GM21526 (cell line): ENCODE measurements at regions not wholly inside any gene's neighbourhood (a gene's known extent, or its start where the extent isn't known, plus 50 kb on each side); places are given as distances from the start of the nearest gene placed in this dataset.
"Not testable (repeated sequence)": the region's sequence is repeated elsewhere in the genome, so short reads cannot be mapped to it uniquely, and the experiment has no call there.

Experiments
- ATAC-seq: cut with Tn5 transposase; IDR thresholded peaks from one replicate; pipeline ENCODE4 v1.9.1; 2021; ENCODE audit warnings: moderate library complexity; ENCODE audit not compliant: unreplicated experiment, low FRiP score

DNA sequence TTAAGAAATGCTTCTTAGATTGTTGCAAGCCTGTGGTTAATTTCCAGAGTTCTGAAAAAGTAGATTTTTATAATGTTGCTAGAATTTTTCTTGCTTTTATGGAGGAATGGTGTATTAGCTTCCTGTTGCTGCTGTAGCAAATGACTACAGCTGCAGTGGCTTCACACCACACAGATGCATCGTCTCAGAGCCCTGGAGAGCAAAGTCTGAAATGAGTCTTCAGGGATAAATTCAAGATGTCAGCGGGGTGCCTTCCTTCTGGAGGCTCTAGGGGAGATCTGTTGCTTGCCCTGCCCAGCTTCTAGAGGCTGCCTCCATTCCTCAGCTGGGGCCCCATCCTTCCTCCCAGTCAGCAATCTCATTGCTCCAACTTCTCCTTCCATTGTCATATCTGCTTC, 187.8 kb downstream of the ZNF516 start:
- no peak for ATAC-seq

DNA sequence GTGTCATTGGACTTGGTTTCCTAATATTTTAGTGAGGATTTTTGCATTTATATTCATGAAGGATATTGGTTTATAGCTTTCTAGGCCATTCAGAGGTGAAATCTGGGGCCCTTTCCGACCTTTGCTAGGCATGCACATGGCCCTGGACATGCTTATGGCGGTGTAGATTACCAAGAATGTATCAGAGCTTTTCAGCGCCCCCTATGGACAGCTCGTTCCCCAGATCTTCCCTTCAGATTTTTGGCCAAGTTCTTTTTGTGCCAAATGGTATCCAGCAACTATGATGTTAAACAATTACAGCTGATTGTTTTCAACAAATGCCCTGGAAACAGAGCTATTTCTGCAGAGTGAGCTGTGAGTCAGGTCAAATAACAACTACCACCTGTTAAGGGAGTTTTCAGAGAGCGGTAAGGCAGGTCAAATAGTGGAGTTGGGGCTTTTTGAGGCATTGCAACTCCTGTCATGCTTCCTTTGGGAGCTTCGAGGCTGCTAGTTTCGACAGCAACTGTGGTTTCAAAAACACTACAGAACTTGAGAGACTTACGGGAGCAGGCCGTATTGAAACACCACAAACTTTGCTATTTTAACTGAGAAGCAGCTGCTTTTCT, 188.3 kb downstream of the ZNF516 start:
- ATAC-seq, result no peak

- no peak for ATAC-seq
These were observed 209.2 kb downstream of the ZNF516 start for GRCh38 chr18:76285866-76286265.

GRCh38 chr18:76281565-76281964, 213.5 kb downstream of the ZNF516 start:
- ATAC-seq, result no peak

GRCh38 chr18:76277801-76278200, 217.2 kb downstream of the ZNF516 start:
- ATAC-seq, result no peak

- ATAC-seq, result no peak
These were observed 219.2 kb downstream of the ZNF516 start for GRCh38 chr18:76275727-76276313.

- no peak for ATAC-seq
These were observed 220.4 kb downstream of the ZNF516 start for GRCh38 chr18:76274468-76275289.

DNA sequence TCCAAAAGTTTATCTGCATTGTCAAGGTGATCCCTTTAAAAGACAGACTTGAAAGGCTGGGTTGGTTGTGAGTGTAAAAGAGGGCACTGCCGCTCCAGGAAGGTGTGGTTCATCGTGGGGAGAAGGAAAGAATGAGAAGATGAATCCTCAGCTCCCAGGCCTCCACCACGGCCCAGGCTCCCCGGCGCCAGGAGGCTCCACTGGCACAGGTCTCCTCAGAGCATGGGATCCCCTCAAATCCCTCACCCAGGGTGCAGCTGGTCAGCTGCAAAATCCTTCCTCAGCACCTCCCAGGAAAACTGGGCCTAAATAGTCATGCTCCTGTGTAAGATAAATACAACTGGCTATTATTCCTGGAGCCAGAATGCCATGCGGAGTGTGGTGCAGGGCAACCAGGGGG, 221.1 kb downstream of the ZNF516 start:
- ATAC-seq, result no peak

DNA sequence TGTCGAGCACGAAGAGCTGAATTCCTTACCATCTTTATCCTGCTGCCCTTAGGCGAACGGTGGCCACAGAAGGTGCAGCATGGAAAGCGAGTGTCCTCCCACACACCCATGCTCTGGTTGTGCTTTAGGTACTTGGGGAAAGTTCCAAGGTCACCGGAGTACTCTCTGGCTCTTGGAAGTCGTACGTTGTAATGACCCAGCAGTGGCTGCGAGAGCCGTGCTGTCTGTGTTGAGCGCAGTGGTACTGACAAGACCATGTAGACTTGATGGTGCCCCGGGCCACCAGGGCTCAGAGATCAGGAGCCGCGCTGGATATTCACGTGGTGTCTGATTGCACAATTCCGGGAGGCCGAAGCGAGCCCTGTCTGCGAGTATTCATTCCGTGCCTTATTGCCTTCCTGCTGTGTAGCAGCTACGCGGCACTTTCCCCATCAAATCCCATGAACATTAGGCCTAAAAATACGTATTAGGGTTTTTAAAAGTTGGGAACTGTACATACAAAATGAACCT, 222.0 kb downstream of the ZNF516 start:
- ATAC-seq, result no peak

DNA sequence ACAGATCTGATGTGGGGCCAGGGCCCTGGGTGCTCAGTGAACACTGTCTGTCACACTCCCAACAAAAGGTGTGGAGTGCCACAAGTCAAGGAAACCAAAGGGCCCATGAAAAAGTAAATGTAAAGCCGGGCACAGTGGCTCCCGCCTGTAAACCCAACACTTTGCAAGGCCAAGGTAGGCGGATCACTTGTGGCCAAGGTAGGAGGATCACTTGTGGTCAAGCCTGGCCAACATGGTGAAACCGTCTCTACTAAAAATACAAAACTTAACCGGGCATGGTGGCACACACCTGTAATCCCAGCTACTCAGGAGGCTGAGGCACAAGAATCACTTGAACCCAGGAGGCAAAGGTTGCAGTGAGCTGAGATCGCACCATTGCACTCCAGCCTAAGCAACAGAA, 227.6 kb downstream of the ZNF516 start:
- ATAC-seq, result not testable (repeated sequence)

- ATAC-seq, result no peak
These were observed 228.6 kb downstream of the ZNF516 start for GRCh38 chr18:76266236-76266991.

DNA sequence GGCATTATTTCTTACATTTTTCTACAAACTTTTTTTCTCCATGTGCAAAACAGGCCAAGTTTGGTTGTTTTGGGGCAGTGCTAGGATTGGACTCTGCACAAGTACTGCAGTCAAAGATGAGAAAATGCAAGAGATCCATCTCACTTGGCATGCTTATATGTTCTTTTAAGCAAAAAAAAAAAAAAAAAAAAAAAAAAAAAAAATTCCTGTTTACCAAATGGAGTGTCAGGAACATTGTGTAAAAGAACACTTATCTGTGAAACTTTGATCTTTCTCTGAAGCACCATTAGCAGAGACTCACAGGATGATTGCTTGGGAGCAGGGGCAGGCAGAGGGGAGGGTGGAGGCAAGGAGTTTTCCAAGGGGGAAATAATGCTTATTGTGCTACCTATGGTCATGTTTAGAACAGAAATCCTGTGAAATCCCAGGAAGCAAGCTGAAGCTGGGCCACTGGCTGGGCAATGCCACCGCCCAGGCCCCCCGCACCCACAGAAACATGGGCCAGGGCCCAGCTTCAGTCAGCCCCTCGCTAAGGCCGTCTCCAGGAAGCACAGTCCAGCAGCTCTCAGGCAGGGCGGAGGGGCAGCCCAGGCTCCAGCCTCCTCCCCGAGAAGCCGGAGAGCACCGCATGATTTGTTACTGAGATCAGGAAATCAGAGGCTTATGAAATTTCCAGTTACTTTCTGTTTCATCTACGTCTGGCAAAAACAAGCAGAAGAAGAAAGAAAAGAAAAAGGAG, 229.4 kb downstream of the ZNF516 start:
- ATAC-seq, result no peak

DNA sequence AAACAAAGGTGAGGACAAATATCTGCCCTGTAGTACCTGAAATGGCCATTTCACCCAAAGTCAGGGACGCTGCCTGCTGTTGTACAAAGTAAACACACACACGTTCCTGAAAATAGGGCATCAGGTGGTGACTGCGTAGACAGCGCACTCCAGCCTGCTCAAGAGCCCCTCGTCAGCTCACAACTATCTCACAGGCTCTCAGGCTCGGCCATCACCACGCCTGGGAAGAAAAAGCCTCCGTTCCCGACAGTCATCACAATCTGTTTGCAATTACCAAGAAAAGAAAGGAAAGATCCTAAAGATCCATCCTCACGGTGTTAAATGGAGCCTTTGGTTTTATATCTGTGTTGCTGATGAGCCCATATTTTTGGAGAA, 230.2 kb downstream of the ZNF516 start:
- no peak for ATAC-seq

DNA sequence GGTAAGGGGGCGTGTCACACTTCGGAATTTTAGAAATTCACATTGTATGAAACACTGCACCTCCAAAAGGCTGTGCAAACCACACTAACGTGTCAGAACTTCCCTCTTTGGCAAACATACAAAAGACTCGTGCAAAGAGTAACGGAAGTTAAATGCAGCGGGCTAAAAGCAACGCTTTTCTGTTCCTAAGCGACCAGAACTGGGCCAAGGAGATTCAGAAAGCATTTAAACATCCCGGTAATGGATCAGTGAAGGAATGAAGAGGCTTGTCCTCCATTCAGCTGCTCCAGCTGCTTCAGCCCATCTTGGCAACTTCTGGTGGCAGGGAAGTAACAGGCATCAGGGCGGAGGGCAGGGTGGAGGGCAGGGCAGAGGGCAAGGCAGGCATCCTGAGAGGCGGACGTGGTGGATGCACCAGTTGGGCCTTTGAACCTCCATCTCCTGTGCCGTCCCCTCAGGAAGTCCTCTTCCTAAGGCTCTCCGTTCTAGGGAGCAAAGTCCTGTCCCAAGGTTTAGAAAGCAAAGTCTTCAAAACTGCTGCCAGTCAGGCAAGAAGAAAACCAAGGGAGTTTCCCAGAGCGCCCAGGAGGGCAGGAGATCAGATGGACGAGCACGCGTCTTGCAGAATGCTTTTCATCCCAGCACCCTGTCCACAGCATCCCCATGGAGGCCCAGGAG, 230.7 kb downstream of the ZNF516 start:
- no peak for ATAC-seq

GRCh38 chr18:76263046-76264005, 231.7 kb downstream of the ZNF516 start:
- ATAC-seq, result no peak

GRCh38 chr18:76260941-76261472, 234.0 kb downstream of the ZNF516 start:
- ATAC-seq, result no peak

GRCh38 chr18:76259711-76260110, 235.3 kb downstream of the ZNF516 start:
- ATAC-seq, result no peak

- no peak for ATAC-seq
These were observed 235.9 kb downstream of the ZNF516 start for GRCh38 chr18:76259096-76259495.
